ENCODE measurements at regions not wholly inside any gene's neighbourhood (a gene's known extent, or its start where the extent isn't known, plus 50 kb on each side); places are given as distances from the start of the nearest gene placed in this dataset.

GRCh38 chr13:59343132-59343531, 820.6 kb downstream of the DIAPH3 start:
- Histone ChIP-seq H3K9me3 (ENCODE audit: insufficient read depth, low read depth) (no peaks in the 10 kb centered on the region), H3K4me1 (replicated peaks; ENCODE audit: insufficient read depth) (no peaks in the 10 kb centered on the region), H3K79me2 (ENCODE audit: low read depth) (no peaks in the 10 kb centered on the region), H3K9me2 (ENCODE audit: insufficient read depth) (no peaks in the 10 kb centered on the region), H3K27ac (no peak overlapping the region), H2AFZ (no peak overlapping the region), H3K4me2 (no peak overlapping the region), H3K36me3 (ENCODE audit: low read depth) (no peaks in the 10 kb centered on the region), H3K4me3 (no peak overlapping the region), H4K20me1 (ENCODE audit: insufficient read depth) (no peaks in the 10 kb centered on the region), H3K27me3 (ENCODE audit: insufficient read depth, low read depth) (no peaks in the 10 kb centered on the region), H3F3A (ENCODE audit: insufficient read depth, low read depth) (no peaks in the 10 kb centered on the region)
- CTCF ChIA-PET = no interaction called here
- no peak for DNase-seq
- TF ChIP-seq CTCF (conservative IDR thresholded peaks at IDR 0.05) = no peak
- TF ChIP-seq EZH2 (IDR thresholded peaks at IDR 0.05; ENCODE audit: low read depth) = no peak
- intact Hi-C loops (cut with micrococcal nuclease; ENCODE audit: unreplicated experiment) = no loop called here
- POLR2A ChIA-PET (ENCODE audit: unreplicated experiment) = no interaction called here
- BruUV-seq (replicated peaks) = no TSS peak

GRCh38 chr13:59343993-59344822, 819.5 kb downstream of the DIAPH3 start:
- no peak overlapping the region for H2AFZ ChIP-seq
- no peak overlapping the region for H3K4me3 ChIP-seq
- no TSS peak for BruUV-seq (replicated peaks)
- no peaks in the 10 kb centered on the region for H3K9me2 ChIP-seq (ENCODE audit: insufficient read depth)
- POLR2A ChIA-PET (ENCODE audit: unreplicated experiment) = no interaction called here
- no peaks in the 10 kb centered on the region for H3K27me3 ChIP-seq (ENCODE audit: insufficient read depth, low read depth)
- H3K4me2 ChIP-seq = no peak overlapping the region
- H3K79me2 ChIP-seq (ENCODE audit: low read depth) = no peaks in the 10 kb centered on the region
- H3K4me1 ChIP-seq (replicated peaks; ENCODE audit: insufficient read depth) = no peaks in the 10 kb centered on the region
- H3K27ac ChIP-seq = no peak overlapping the region
- no peaks in the 10 kb centered on the region for H3K36me3 ChIP-seq (ENCODE audit: low read depth)
- no peaks in the 10 kb centered on the region for H3F3A ChIP-seq (ENCODE audit: insufficient read depth, low read depth)
- intact Hi-C loops (cut with micrococcal nuclease; ENCODE audit: unreplicated experiment) = no loop called here
- DNase-seq = no peak
- H4K20me1 ChIP-seq (ENCODE audit: insufficient read depth) = no peaks in the 10 kb centered on the region
- no peaks in the 10 kb centered on the region for H3K9me3 ChIP-seq (ENCODE audit: insufficient read depth, low read depth)
- CTCF ChIA-PET = no interaction called here
- TF ChIP-seq EZH2 (IDR thresholded peaks at IDR 0.05; ENCODE audit: low read depth) = no peak
- TF ChIP-seq CTCF (conservative IDR thresholded peaks at IDR 0.05) = no peak

- CTCF ChIA-PET = no interaction called here
Measured at GRCh38 chr13:59345311-59345710, 818.4 kb downstream of the DIAPH3 start.

More at GRCh38 chr13:59345311-59345710, 818.4 kb downstream of the DIAPH3 start:
- H3F3A ChIP-seq (ENCODE audit: insufficient read depth, low read depth) = no peaks in the 10 kb centered on the region
- H3K4me3 ChIP-seq = no peak overlapping the region
- no peaks in the 10 kb centered on the region for H3K4me1 ChIP-seq (replicated peaks; ENCODE audit: insufficient read depth)
- H3K79me2 ChIP-seq (ENCODE audit: low read depth) = no peaks in the 10 kb centered on the region
- H3K27me3 ChIP-seq (ENCODE audit: insufficient read depth, low read depth) = no peaks in the 10 kb centered on the region
- no peaks in the 10 kb centered on the region for H4K20me1 ChIP-seq (ENCODE audit: insufficient read depth)
- H3K9me2 ChIP-seq (ENCODE audit: insufficient read depth) = no peaks in the 10 kb centered on the region
- no peak for DNase-seq
- no peak for TF ChIP-seq CTCF (conservative IDR thresholded peaks at IDR 0.05)
- no peak for TF ChIP-seq EZH2 (IDR thresholded peaks at IDR 0.05; ENCODE audit: low read depth)
- H2AFZ ChIP-seq = no peak overlapping the region
- no peak overlapping the region for H3K27ac ChIP-seq
- POLR2A ChIA-PET (ENCODE audit: unreplicated experiment) = no interaction called here
- no TSS peak for BruUV-seq (replicated peaks)
- H3K9me3 ChIP-seq (ENCODE audit: insufficient read depth, low read depth) = no peaks in the 10 kb centered on the region
- no peak overlapping the region for H3K4me2 ChIP-seq
- H3K36me3 ChIP-seq (ENCODE audit: low read depth) = no peaks in the 10 kb centered on the region
- intact Hi-C loops (cut with micrococcal nuclease; ENCODE audit: unreplicated experiment) = no loop called here
